HEK293T (cell line): ENCODE measurements at regions not wholly inside any gene's neighbourhood (a gene's known extent, or its start where the extent isn't known, plus 50 kb on each side); places are given as distances from the start of the nearest gene placed in this dataset.

Experiments
- CTCF ChIA-PET: fragments of 350-600 bp; formaldehyde crosslinking; extraction: SDS; loops from one replicate; lab custom pipeline; 2021; ENCODE audit warnings: antibody characterized with exemption, inconsistent platforms; lab: Yijun Ruan, JAX
- POLR2A ChIA-PET: fragments of 350-600 bp; formaldehyde crosslinking; extraction: SDS; loops from one replicate; lab custom pipeline; 2020; ENCODE audit warnings: antibody characterized with exemption, inconsistent platforms; lab: Yijun Ruan, JAX
- DNase-seq: peaks from one replicate; pipeline ENCODE4 v3.0.0; 2012; ENCODE audit warnings: mixed read lengths; ENCODE audit errors: extremely low spot score
- ARNT ChIP-seq: fragments of 450-650 bp; IDR thresholded peaks from 2 replicates; pipeline ENCODE4 v1.6.1; 2017; ENCODE audit warnings: mild to moderate bottlenecking
- BHLHE40 ChIP-seq: fragments of 450-650 bp; IDR thresholded peaks from 2 replicates; pipeline ENCODE4 v1.6.1; 2016; ENCODE audit warnings: mild to moderate bottlenecking, moderate library complexity, borderline replicate concordance
- CTBP1 ChIP-seq: fragments of 450-650 bp; IDR thresholded peaks from 2 replicates; pipeline ENCODE4 v1.6.1; 2016; ENCODE audit warnings: borderline replicate concordance
- ELF4 ChIP-seq: fragments of 450-650 bp; IDR thresholded peaks from 2 replicates; pipeline ENCODE4 v1.6.1; 2017; ENCODE audit warnings: antibody characterized with exemption
- FOXA1 ChIP-seq: fragments of 450-650 bp; IDR thresholded peaks from 2 replicates; pipeline ENCODE4 v1.6.1; 2016; ENCODE audit warnings: mild to moderate bottlenecking
- FOXK2 ChIP-seq: fragments of 450-650 bp; IDR thresholded peaks from 2 replicates; pipeline ENCODE4 v1.6.1; 2016; ENCODE audit warnings: mild to moderate bottlenecking
- FOXM1 ChIP-seq: fragments of 450-650 bp; IDR thresholded peaks from 2 replicates; pipeline ENCODE4 v1.6.1; 2017; ENCODE audit warnings: mild to moderate bottlenecking, borderline replicate concordance
- HDGF ChIP-seq: fragments of 450-650 bp; IDR thresholded peaks from 2 replicates; pipeline ENCODE4 v1.6.1; 2017; ENCODE audit warnings: antibody characterized with exemption, borderline replicate concordance
- L3MBTL2 ChIP-seq: fragments of 450-650 bp; conservative IDR thresholded peaks from 2 replicates; pipeline ENCODE4 v1.6.1; 2016; ENCODE audit warnings: mild to moderate bottlenecking
- LEF1 ChIP-seq: fragments of 450-650 bp; IDR thresholded peaks from 2 replicates; pipeline ENCODE4 v1.6.1; 2017; ENCODE audit warnings: mild to moderate bottlenecking, borderline replicate concordance
- NFRKB ChIP-seq: fragments of 450-650 bp; IDR thresholded peaks from 2 replicates; pipeline ENCODE4 v1.6.1; 2016; ENCODE audit warnings: mild to moderate bottlenecking, moderate library complexity
- PKNOX1 ChIP-seq: fragments of 450-650 bp; IDR thresholded peaks from 2 replicates; pipeline ENCODE4 v1.6.1; 2016
- SP1 ChIP-seq: fragments of 450-650 bp; IDR thresholded peaks from 2 replicates; pipeline ENCODE4 v1.6.1; 2017
- SUZ12 ChIP-seq: fragments of 450-650 bp; IDR thresholded peaks from 2 replicates; pipeline ENCODE4 v1.6.1; 2016; ENCODE audit warnings: mild to moderate bottlenecking
- TARDBP ChIP-seq: fragments of 450-650 bp; IDR thresholded peaks from 2 replicates; pipeline ENCODE4 v1.6.1; 2016
- ZNF384 ChIP-seq: fragments of 450-650 bp; IDR thresholded peaks from 2 replicates; pipeline ENCODE4 v1.6.1; 2016

- TF ChIP-seq FOXK2, result no peak
- no peak for TF ChIP-seq LEF1
- TF ChIP-seq CTBP1, result no peak
- no peak for TF ChIP-seq SUZ12
- no peak for TF ChIP-seq ELF4
- no peak for TF ChIP-seq FOXM1
- no peak for TF ChIP-seq BHLHE40
- TF ChIP-seq HDGF, result no peak
- no peak for TF ChIP-seq PKNOX1
- no peak for TF ChIP-seq FOXA1
- no peak for TF ChIP-seq TARDBP
- TF ChIP-seq ARNT, result no peak
- no peak for TF ChIP-seq SP1
- no peak for TF ChIP-seq L3MBTL2
- TF ChIP-seq ZNF384, result no peak
- no peak for TF ChIP-seq NFRKB
- ChIA-PET POLR2A (no interaction called here), CTCF (interaction anchor here (1.5 kb wide), 1 partner anchor 27 kb away, joined by 3 read pairs; no protein-coding TSS in a partner anchor)
- DNase-seq, result no peak
Measured at GRCh38 chr15:57887825-57888224, 177.7 kb downstream of the ALDH1A2 start.

- CTCF ChIA-PET, result interaction anchor here (1.1 kb wide), 1 partner anchor 9 kb away, joined by 3 read pairs; no protein-coding TSS in a partner anchor
- DNase-seq, result no peak
- POLR2A ChIA-PET, result no interaction called here
- no peak for TF ChIP-seq SP1
- TF ChIP-seq LEF1, result no peak
- no peak for TF ChIP-seq PKNOX1
- TF ChIP-seq BHLHE40, result no peak
- TF ChIP-seq TARDBP, result no peak
- TF ChIP-seq SUZ12, result no peak
- no peak for TF ChIP-seq L3MBTL2
- no peak for TF ChIP-seq ZNF384
- no peak for TF ChIP-seq ARNT
- no peak for TF ChIP-seq NFRKB
- TF ChIP-seq HDGF, result no peak
- TF ChIP-seq FOXM1, result no peak
- TF ChIP-seq FOXA1, result no peak
- TF ChIP-seq FOXK2, result no peak
- TF ChIP-seq ELF4, result no peak
- TF ChIP-seq CTBP1, result no peak
Measured at GRCh38 chr15:57890351-57890750, 175.2 kb downstream of the ALDH1A2 start.

GRCh38 chr15:57890878-57891277, 174.6 kb downstream of the ALDH1A2 start:
- no peak for TF ChIP-seq FOXA1
- TF ChIP-seq ARNT, result no peak
- TF ChIP-seq FOXK2, result no peak
- no peak for TF ChIP-seq HDGF
- no peak for TF ChIP-seq NFRKB
- no peak for TF ChIP-seq FOXM1
- no peak for TF ChIP-seq SUZ12
- no peak for TF ChIP-seq L3MBTL2
- TF ChIP-seq CTBP1, result no peak
- no peak for TF ChIP-seq ZNF384
- no peak for TF ChIP-seq ELF4
- TF ChIP-seq SP1, result no peak
- TF ChIP-seq TARDBP, result no peak
- TF ChIP-seq LEF1, result no peak
- TF ChIP-seq PKNOX1, result no peak
- TF ChIP-seq BHLHE40, result no peak
- DNase-seq, result no peak
- POLR2A ChIA-PET, result no interaction called here
- CTCF ChIA-PET, result interaction anchor here (1.1 kb wide), 1 partner anchor 9 kb away, joined by 3 read pairs; no protein-coding TSS in a partner anchor

- ChIA-PET CTCF (no interaction called here), POLR2A (no interaction called here)
- TF ChIP-seq NFRKB, result no peak
- no peak for TF ChIP-seq CTBP1
- TF ChIP-seq PKNOX1, result no peak
- no peak for TF ChIP-seq LEF1
- no peak for TF ChIP-seq TARDBP
- no peak for DNase-seq
Measured at GRCh38 chr15:57892181-57892580, 173.3 kb downstream of the ALDH1A2 start.

- POLR2A ChIA-PET, result no interaction called here
- DNase-seq, result no peak
- CTCF ChIA-PET, result no interaction called here
- TF ChIP-seq ZNF384 (no peak), FOXM1 (no peak), NFRKB (no peak)
Measured at GRCh38 chr15:57893040-57893439, 172.5 kb downstream of the ALDH1A2 start.

GRCh38 chr15:57895291-57895690, 170.2 kb downstream of the ALDH1A2 start:
- DNase-seq, result no peak
- ChIA-PET CTCF (no interaction called here), POLR2A (no interaction called here)
- TF ChIP-seq FOXA1 (no peak), SUZ12 (no peak), ZNF384 (no peak), LEF1 (no peak), CTBP1 (no peak), PKNOX1 (no peak), TARDBP (no peak), FOXM1 (no peak), SP1 (no peak), FOXK2 (no peak), L3MBTL2 (no peak), ELF4 (no peak), NFRKB (no peak), ARNT (no peak)
